ENCODE measurements at regions not wholly inside any gene's neighbourhood (a gene's known extent, or its start where the extent isn't known, plus 50 kb on each side); places are given as distances from the start of the nearest gene placed in this dataset.

- H3K27ac ChIP-seq, result no peak overlapping the region
- ATAC-seq (no peak), DNase-seq (no peak), FAIRE-seq (no peak)
- H3K4me1 ChIP-seq, result no peaks in the 10 kb centered on the region
- no peaks in the 10 kb centered on the region for H3K9me3 ChIP-seq
- no peaks in the 10 kb centered on the region for H3K27me3 ChIP-seq
- intact Hi-C loops (cut with DNase I), result no loop called here
- WGBS, 2 donors, result 31 to 40% methylated on average over 4 of the region's 4 CpGs
- H3K36me3 ChIP-seq, result no peaks in the 10 kb centered on the region
- no peak overlapping the region for H3K4me3 ChIP-seq
- no peak for TF ChIP-seq CTCF (IDR thresholded peaks at IDR 0.05)
Observed at GRCh38 chr5:163706053-163706771, 200.8 kb downstream of the MAT2B start.

DNA sequence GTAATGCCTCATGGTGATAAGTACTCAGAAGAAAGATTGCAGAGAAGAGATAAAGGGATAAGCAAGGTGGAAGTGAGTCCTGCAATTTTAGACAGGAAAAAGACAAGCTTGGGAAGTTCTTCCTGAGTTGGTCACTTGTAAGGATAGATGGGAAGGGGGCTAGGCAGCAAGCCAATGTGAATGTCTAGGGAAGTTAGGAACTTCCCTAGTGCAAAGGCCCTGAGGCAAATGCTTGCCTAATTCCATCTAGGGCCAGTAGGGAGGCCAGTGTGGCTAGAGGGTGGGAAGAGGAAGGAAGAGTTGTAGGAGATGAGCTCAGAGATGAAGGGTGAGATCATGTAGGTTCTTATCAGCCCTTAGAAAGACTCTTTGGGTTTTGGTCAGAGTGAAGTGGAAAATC, 206.6 kb downstream of the MAT2B start:
- TF ChIP-seq CTCF (IDR thresholded peaks at IDR 0.05), result no peak
- DNase-seq (no peak), FAIRE-seq (no peak), ATAC-seq (no peak)
- Histone ChIP-seq H3K9me3 (no peaks in the 10 kb centered on the region), H3K4me1 (no peaks in the 10 kb centered on the region), H3K27me3 (no peaks in the 10 kb centered on the region), H3K36me3 (no peaks in the 10 kb centered on the region), H3K4me3 (no peak overlapping the region), H3K27ac (no peak overlapping the region)
- intact Hi-C loops (cut with DNase I), result no loop called here

GRCh38 chr5:163718272-163718671, 212.9 kb downstream of the MAT2B start:
- Histone ChIP-seq H3K9me3 (no peaks in the 10 kb centered on the region), H3K27ac (no peak overlapping the region), H3K27me3 (no peaks in the 10 kb centered on the region), H3K36me3 (no peaks in the 10 kb centered on the region), H3K4me1 (no peaks in the 10 kb centered on the region), H3K4me3 (no peak overlapping the region)
- FAIRE-seq (no peak), DNase-seq (no peak), ATAC-seq (no peak)
- no peak for TF ChIP-seq CTCF (IDR thresholded peaks at IDR 0.05)
- intact Hi-C loops (cut with DNase I), result no loop called here
- WGBS, 2 donors, result 42 to 58% methylated on average over 5 of the region's 5 CpGs

GRCh38 chr5:163724305-163724704, 218.9 kb downstream of the MAT2B start:
- FAIRE-seq (no peak), ATAC-seq (no peak), DNase-seq (no peak)
- Histone ChIP-seq H3K9me3 (no peaks in the 10 kb centered on the region), H3K36me3 (no peaks in the 10 kb centered on the region), H3K4me1 (no peaks in the 10 kb centered on the region), H3K27me3 (no peaks in the 10 kb centered on the region), H3K27ac (no peak overlapping the region), H3K4me3 (no peak overlapping the region)
- 47 to 68% methylated on average over 3 of the region's 3 CpGs for WGBS, 2 donors
- intact Hi-C loops (cut with DNase I), result no loop called here
- no peak for TF ChIP-seq CTCF (IDR thresholded peaks at IDR 0.05)

DNA sequence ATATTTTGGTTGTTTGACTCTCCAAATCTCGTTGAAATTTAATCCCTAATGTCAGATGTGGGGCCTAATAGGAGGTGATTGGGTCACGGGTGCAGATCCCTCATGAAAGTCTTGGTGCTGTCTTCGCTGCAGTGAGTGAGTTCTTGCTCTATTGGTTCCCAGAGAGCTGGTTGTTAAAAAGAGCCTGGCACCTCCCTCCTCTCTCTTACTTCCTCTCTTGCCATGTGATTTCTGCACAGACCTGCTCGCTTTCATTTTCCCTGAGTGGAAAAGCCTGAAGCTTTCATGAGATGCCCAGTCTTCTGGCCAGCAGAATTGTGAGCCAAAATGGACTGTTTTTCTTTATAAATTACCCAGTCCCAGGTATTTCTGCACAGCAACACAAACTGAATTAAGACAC, 221.6 kb downstream of the MAT2B start:
- TF ChIP-seq CTCF (IDR thresholded peaks at IDR 0.05), result no peak
- DNase-seq, result no peak
- Histone ChIP-seq H3K4me3 (no peak overlapping the region), H3K9me3 (no peaks in the 10 kb centered on the region), H3K36me3 (no peaks in the 10 kb centered on the region), H3K27me3 (no peaks in the 10 kb centered on the region), H3K4me1 (no peaks in the 10 kb centered on the region), H3K27ac (no peak overlapping the region)
- WGBS, 2 donors, result 49 to 62% methylated on average over 4 of the region's 4 CpGs
- no peak for ATAC-seq
- intact Hi-C loops (cut with DNase I), result no loop called here
- FAIRE-seq, result no peak

All from pancreas (tissue), 10 donors.